ENCODE measurements at regions not wholly inside any gene's neighbourhood (a gene's known extent, or its start where the extent isn't known, plus 50 kb on each side); places are given as distances from the start of the nearest gene placed in this dataset.

DNA sequence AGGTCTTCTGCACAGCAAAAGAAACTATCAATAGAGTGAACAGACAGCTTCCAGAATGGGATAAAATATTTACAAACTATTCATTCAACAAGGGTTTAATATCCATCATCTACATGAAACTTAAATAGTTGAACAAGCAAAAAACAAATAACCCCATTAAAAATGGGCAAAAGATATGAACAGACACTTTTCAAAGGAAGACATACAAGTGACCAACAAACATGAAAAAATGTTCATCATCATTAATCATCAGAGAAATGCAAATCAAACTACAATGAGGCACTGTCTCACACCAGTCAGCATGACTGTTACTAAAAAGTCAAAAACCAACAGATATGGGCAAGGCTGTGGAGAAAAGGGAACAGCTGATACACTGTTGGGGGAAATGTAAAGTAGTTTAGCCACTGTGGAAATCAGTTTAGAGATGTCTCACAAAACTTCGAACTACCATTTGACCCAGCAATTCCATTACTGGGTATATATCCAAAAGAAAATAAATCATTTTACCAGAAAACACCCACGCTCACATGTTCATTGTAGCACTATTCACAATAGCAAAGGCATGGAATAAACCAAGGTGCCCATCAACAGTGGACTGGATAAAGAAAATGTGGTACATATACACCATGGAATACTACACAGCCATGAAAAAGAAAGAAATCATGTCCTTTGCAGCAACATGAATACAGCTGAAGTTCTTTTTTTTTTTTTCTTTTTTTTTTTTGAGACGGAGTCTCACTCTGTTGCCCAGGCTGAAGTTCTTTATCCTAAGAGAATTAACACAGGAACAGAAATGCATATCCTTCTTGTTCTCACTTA, 172.6 kb downstream of the KLF6 start:
- POLR2A ChIA-PET, result no interaction called here
- H3K4me3 ChIP-seq (ENCODE audit: low read depth, low read length), result no peak overlapping the region
- TF ChIP-seq, protein P1, sequence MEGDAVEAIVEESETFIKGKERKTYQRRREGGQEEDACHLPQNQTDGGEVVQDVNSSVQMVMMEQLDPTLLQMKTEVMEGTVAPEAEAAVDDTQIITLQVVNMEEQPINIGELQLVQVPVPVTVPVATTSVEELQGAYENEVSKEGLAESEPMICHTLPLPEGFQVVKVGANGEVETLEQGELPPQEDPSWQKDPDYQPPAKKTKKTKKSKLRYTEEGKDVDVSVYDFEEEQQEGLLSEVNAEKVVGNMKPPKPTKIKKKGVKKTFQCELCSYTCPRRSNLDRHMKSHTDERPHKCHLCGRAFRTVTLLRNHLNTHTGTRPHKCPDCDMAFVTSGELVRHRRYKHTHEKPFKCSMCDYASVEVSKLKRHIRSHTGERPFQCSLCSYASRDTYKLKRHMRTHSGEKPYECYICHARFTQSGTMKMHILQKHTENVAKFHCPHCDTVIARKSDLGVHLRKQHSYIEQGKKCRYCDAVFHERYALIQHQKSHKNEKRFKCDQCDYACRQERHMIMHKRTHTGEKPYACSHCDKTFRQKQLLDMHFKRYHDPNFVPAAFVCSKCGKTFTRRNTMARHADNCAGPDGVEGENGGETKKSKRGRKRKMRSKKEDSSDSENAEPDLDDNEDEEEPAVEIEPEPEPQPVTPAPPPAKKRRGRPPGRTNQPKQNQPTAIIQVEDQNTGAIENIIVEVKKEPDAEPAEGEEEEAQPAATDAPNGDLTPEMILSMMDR (IDR thresholded peaks at IDR 0.05; ENCODE audit: insufficient read depth, low read length, missing control alignments), result no peak
- no peak for DNase-seq (ENCODE audit: low read depth, low spot score)
- CTCF ChIA-PET, result interaction anchor here (0.6 to 1.3 kb wide), 4 partner anchors 13 to 419 kb away, joined by 3 read pairs; no protein-coding TSS in a partner anchor

DNA sequence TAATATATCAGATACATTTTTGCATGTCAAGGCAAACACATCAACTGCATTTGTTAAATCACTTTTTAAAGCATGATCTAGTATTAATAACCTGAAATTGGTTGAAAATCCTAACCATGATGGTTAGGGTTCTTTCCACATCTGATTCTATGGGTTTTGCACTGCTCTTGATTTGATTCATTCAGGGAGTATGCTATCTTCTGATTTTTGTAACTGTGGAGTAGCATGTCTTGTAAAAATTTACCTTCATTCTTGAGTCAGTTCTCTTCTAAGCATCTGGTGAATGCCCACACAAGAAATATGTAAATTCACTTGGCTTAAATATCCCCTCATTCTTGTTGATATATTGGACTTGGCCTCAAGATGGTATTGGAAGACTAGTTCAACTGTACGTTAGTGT, 178.7 kb downstream of the KLF6 start:
- ChIA-PET POLR2A (no interaction called here), CTCF (no interaction called here)
- TF ChIP-seq, protein P1 (IDR thresholded peaks at IDR 0.05; ENCODE audit: insufficient read depth, low read length, missing control alignments), result no peak
- no peak for DNase-seq (ENCODE audit: low read depth, low spot score)
- H3K4me3 ChIP-seq (ENCODE audit: low read depth, low read length), result no peak overlapping the region

DNA sequence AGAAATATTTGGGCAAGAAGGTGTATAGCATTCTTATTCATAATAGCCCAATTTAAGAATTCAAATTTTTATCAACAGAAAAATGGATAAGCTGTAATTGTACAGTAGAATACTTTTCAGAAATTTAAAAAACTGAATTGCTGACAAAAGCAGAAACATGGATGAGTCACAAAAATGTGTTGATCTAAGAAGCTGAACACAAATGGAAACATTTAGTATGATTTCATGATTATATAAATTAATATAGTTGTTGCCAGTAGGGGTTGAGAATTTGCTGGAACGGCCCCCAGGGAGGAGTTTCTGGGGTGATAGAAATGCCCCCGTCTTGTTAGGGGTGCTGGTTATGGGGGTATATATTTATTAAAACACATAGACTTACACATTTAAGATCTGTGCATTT, 179.1 kb downstream of the KLF6 start:
- POLR2A ChIA-PET, result no interaction called here
- TF ChIP-seq, protein P1 (IDR thresholded peaks at IDR 0.05; ENCODE audit: insufficient read depth, low read length, missing control alignments), result no peak
- H3K4me3 ChIP-seq (ENCODE audit: low read depth, low read length), result no peak overlapping the region
- DNase-seq (ENCODE audit: low read depth, low spot score), result no peak
- CTCF ChIA-PET, result no interaction called here

DNA sequence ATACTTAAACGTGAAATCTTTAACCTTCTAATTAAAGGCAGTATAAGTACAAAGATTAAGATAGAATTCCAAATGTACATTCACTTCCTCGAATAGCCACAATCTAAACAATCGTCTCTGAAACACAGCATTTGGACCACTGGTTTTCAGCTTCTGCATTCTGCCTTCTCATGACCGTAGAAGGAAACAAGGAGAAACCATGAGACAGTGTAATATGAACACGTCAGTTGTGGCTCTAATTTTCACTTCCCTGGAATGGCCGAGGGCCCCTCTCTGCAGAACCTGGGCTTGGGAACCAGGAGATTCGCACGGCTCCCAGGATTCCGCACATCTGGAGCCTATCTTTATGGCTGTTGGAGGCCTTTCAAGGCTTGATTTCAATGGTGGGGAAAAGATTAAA, 189.3 kb downstream of the KLF6 start:
- ChIA-PET POLR2A (no interaction called here), CTCF (no interaction called here)
- H3K4me3 ChIP-seq (ENCODE audit: low read depth, low read length), result no peak overlapping the region
- TF ChIP-seq, protein P1 (IDR thresholded peaks at IDR 0.05; ENCODE audit: insufficient read depth, low read length, missing control alignments), result no peak
- DNase-seq (ENCODE audit: low read depth, low spot score), result no peak

DNA sequence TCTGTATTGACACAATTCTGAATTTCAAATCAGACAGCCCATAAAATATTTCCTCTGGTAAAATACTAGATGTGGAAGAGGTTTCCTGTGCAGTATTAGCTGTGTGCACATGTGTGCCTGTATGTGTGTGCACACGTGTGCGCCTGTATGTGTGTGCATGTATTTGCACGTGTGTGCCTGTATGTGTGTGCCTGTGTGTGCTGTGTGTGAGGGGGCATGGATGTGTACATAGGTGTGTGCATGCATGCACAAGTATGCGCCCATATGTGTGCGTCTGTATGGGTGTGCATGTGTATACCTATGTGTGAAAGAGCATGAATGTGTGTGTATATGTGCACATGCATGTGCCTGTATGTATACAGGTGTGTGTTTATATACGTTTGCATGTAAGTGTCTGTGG, 191.4 kb downstream of the KLF6 start:
- ChIA-PET POLR2A (no interaction called here), CTCF (no interaction called here)

DNA sequence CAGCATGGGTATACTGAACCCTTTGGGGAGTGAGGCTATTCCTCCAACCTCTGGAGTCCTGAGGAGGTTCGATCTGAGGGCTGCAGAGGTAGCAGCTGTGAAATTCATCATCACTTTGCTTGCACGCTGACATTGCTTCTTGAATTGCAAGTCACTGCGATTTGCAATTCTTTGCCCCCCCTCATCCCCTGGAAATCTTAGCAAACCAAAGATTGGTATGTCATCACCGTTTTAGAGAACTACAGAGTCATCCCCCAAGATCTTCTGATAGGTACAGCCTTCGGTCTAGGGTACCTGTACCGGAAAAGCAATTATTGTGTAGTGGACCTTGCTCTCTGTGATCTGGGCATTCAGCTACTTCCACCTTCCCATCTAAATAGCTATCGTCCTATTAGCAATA, 192.6 kb downstream of the KLF6 start:
- no peak overlapping the region for H3K4me3 ChIP-seq (ENCODE audit: low read depth, low read length)
- no peak for DNase-seq (ENCODE audit: low read depth, low spot score)
- TF ChIP-seq, protein P1 (IDR thresholded peaks at IDR 0.05; ENCODE audit: insufficient read depth, low read length, missing control alignments), result no peak
- ChIA-PET CTCF (no interaction called here), POLR2A (no interaction called here)

More for the DNA sequence above, 191.4 kb downstream of the KLF6 start:
- H3K4me3 ChIP-seq (ENCODE audit: low read depth, low read length), result no peak overlapping the region
- DNase-seq (ENCODE audit: low read depth, low spot score), result no peak
- TF ChIP-seq, protein P1 (IDR thresholded peaks at IDR 0.05; ENCODE audit: insufficient read depth, low read length, missing control alignments), result no peak

All from AG04449 (cell line).